GM19467 (cell line): ENCODE measurements at regions not wholly inside any gene's neighbourhood (a gene's known extent, or its start where the extent isn't known, plus 50 kb on each side); places are given as distances from the start of the nearest gene placed in this dataset.

Experiments used
- ATAC-seq: cut with Tn5 transposase; IDR thresholded peaks from one replicate; pipeline ENCODE4 v1.9.1; 2021; ENCODE audit warnings: mild to moderate bottlenecking, moderate library complexity; ENCODE audit not compliant: unreplicated experiment

DNA sequence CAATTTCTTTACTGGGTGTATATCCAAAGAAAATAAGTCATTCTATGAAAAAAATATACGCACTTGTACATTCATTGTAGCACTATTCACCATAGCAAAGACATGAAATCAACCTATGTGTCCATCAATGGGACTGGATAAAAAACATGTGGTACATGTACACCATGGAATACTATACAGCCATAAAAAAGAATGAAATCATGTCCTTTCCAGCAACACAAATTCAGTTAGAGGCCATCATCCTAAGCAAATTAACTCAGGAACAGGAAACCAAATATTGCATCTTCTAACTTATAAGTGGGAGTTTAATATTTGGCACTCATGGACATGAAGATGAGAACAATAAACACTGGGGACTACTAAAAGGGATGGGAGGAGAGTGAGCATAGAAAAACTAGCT lies 325.7 kb downstream of the TGFB2 start:
- ATAC-seq: no peak

DNA sequence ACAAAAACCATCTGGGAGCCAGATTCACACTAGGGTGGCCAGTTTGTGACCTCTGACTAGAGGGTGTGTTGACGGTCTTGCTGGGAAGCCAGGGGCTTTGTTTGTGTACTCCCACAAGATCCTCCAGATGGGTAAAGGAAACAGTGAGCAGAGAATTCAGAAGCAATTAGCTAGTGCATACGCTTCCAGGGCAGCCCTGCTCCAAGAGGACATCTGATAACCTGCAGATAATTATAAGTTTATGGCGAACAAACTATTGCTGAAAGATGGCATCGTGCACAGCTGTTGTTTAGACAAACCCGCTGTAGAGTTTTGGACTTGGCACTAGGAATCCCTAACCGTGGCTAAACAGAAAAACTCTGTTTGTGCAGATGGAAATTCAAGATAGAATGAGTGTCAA lies 326.4 kb downstream of the TGFB2 start:
- no peak for ATAC-seq

DNA sequence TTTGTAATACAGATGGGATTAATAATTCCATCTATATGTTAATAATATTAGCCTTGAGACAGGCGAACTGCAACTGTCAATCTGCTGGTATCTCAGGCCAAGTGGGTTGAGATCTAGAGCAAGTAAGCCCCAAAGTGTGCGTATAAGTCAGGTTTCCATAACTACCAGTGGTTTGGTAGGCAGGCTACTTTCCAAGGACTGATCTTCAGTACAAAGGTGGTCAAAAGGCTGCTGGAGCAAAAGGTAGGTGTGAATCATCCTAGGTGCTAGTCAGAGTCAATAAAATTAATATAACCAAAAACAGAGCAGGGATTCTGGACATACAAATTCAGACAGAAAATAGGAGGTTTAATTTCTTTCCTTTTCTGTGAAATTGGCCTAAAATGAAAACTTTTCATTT lies 328.0 kb downstream of the TGFB2 start:
- ATAC-seq: no peak

DNA sequence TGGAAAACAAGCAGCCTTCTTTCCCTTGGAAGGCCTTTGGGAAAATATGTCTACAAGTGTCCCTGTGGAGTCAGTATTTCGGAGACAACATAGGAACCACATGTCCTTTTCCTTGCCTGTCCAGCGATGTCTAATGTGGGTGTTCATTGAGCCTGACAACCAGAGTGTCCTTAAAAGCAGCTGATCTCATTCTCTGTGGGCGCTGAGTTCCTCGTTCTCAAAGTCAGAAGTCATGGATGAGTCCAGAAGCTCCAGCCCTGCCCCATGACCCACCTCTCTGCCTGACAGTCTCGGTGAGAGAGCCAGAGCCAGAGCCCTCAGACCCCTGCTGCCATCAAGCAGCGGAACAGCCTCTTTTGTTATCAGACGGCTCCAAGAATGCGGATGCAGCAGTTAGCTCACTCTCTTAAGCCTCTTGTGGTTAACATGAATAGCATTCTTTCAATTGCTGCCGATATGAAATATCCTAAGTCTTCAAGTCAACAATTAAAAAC lies 329.2 kb downstream of the TGFB2 start:
- no peak for ATAC-seq

DNA sequence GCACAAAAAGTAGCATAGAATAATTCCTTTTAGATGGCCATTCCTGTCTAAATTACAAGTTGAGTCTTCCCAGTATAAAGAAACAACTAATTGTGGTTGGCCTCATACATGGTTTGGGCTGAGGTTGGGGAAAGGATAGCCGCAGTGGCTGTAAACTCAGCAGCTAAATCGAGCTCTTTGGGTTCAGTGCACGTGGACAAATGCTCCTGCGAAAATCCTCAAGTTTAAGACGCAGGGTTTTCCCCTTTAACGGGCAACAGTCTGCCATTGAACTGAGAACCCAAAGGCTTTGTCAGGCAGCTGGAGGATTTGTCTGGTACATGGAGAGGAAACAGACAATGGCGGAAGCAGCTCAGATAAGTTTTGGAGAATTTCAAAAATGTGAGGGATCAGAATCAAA lies 331.9 kb downstream of the TGFB2 start:
- ATAC-seq: no peak

DNA sequence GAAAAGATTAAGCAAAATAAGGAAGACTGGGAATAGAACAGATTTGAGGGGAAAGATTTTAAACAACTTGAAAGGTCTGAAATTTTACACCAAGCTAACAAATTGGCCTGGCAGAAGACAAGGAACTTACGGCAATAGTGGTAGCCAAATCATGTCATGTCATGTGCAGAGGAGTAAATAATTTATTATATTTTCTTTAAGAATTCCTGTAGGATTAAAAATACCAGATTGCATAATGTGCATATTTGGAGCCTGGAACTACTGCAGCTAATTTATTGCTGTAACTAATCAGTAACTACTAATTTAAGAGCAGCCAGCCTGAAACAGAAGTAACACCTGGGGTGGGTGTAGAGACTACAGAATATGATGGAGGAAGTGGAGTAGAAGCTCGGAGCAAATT lies 334.3 kb downstream of the TGFB2 start:
- ATAC-seq: no peak

DNA sequence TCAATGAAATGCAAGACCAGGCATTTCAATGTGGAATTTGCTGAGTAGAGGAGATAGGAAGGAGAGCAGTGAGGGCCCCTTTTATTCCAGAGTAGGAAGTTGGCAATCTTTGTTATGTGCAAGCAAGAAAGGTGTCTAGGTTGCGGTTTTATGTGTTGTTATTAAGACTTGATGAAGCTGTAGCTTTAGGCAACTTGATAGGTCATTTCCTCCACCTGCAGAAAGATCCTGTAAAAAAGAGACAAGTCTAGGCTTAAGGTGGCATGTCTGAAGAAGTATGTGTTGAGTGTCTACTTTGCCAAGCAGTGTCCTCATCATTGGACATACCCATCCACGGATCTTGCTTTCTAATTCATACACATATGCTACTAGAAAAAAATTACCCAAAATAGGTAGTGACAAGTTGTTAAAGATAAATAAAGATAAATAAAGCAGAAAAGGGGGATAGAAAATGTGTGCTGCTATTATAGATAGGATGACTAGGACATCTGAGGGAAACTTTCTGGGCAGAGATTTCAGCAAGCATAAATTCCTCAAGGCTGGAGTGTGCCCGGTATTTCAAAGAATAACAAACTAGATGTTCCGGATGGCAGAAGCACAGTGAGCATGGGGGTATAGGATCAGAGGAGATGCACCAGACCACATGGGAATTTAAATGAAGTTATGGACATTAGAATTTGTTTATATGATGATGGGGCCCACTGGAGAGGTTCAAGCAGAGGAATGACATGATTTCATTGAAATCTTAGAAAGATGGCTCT lies 335.0 kb downstream of the TGFB2 start:
- ATAC-seq: no peak

DNA sequence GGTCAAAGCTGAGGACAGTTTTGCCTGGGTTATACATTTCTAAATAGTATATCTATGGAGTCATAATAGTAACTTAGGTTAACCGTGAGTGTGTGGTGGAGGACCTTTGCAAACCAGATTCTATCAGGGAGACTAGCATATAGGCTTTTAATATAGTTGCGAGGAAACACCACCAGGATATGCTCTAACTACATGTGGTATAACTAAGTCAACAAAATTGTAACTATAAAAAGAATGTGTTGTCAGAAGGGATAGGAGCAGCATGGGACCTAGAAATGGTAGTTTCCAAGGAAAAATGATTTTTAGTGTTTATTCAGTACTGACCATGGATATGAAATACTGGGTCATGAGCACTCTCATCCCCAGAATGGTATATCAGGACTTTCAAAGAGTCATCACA lies 338.1 kb downstream of the TGFB2 start:
- no peak for ATAC-seq

DNA sequence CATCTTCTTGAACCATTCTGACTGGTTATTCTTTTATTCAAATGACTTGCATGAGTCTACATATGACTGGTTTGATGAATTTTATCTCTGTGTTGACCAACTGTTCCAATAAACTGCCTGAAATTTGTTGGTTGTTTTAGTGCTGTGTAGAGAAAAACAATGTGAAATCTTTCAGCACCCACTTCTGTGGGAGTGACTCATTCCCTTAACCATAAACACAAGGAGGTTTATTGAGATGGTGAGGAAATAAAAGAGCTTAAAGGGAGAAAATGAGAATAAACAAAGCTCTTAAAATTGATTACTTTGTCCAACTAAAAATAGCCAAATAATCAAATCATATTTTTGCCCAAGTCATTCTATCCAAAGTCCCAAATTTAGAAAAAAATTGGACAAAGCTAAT lies 341.1 kb downstream of the TGFB2 start:
- no peak for ATAC-seq

DNA sequence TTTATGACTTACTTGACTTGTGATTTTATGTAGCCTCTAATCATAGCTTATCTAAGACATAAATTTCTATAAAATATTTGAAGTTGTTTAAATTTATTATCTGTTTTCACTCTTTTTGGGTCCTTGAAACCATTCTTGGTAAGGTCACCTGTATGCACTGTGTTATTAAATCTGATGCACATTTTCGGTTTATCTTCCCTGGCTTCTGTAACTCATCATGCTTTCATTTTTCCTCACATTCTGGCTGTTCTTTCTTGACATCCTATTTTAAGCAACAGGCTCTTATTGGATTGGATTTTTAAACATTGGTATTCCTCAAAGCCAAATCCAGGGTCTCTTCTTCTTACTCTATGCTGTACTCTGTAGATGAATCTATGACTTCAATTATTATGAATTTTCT lies 341.6 kb downstream of the TGFB2 start:
- no peak for ATAC-seq

DNA sequence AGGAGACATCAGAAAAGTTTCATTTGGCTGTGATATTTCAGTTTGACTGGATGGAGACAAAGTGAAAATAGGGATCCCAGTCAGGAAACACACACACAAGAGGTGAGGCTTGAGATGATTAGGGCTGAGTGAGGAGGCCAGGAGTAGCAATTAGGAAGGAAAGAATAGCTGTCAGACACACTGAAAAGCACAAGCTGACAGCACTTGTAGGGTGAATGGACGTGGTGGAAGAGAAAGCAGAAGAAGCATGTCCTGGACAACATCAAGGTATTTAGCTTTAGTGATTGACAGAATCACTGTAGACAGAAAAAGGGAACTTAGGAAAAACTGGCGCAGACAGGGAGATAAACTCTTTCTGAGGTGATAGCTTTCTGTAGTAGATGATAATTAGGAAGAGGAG lies 347.7 kb downstream of the TGFB2 start:
- no peak for ATAC-seq

DNA sequence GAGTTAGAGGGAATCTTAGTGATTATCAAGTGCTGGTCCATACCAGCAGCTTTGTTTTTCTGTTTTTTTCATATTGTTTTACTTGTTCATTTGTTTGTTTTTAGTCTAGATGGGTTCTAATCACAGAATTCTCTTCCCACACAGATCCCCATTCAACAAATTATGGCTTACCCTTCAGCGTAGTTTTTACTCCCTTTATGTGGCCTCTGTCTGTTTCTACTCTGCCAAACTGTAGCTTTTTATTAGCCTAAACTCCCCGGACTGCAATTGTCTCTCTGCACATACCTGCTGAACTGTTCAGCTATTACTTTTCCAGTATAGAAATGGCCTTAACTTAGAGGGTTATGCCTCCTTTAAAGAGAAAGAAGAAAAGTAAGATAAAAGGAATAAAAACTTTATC lies 348.5 kb downstream of the TGFB2 start:
- no peak for ATAC-seq

DNA sequence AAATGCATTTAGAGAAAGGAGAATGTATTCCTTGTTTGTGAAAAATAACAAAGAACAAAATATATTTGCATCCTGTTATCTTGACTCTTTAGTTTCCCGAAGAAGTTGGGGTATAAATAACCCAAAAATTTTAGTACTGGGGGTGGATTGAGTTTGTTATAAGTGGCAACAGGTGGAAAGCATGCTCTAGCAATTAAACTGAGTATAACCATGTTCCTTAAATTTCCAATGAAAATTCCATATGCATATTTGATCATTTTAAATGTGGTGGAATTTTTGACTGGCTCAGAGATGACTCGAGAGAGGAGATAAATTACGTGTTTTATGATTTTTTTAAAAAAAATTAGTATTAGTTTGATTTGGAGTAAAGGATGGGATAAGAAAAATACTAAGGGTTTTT lies 348.9 kb downstream of the TGFB2 start:
- no peak for ATAC-seq

DNA sequence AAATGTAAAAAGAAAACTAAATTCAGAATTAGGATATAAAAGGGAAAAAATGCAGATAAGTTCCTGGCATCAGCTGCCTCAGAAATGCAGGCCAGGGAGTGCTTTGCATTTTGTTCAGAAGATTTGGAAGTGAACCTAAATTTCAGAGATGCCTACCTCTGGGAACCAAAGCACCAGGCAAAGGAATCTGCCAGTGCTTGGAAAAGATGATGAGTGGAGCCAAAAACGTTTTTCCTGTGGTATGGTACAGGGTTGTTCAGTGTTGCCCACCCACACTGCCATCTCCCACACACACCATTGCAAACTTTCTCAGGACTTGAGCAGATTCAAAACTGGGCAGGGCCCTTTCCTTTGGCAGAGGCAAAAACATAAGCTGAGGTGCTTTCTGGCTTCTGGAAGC lies 349.5 kb downstream of the TGFB2 start:
- ATAC-seq: no peak

DNA sequence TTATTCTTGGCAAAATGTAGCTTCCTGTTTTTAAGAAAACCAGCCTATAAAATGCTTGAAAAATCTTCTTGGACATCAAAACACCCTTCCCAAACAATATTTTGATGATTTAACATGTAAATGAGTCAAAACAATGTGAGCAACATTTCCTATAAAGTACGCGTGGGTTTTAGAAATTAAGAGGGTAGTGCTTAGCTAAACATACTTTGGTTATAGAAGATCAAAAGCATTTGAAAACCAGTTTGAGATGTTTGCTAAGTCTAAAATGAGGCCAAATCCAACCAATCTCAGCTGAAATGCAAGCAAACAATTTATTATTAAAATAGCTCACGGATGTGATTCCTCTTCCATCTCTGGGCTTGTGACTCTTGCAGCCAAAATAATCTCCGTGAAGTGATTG lies 350.4 kb downstream of the TGFB2 start:
- no peak for ATAC-seq

DNA sequence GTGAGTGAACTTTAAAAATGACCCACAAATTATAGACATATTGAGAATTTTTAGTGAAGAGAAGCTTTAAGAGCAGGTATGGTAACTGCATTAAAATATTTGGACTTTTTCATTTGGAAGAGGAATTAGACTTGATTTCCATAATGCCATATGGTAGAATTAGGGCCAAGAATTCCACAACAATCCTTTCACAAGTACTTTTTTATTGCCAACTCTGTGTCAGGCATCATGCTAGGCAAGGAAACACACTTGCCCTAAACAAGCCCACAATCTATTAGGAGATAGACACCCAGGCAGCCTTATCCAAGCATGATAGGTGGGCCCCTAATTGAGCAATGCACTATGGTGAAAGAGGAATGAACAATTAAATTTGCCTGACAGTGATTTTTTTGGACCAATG lies 353.0 kb downstream of the TGFB2 start:
- ATAC-seq: no peak

DNA sequence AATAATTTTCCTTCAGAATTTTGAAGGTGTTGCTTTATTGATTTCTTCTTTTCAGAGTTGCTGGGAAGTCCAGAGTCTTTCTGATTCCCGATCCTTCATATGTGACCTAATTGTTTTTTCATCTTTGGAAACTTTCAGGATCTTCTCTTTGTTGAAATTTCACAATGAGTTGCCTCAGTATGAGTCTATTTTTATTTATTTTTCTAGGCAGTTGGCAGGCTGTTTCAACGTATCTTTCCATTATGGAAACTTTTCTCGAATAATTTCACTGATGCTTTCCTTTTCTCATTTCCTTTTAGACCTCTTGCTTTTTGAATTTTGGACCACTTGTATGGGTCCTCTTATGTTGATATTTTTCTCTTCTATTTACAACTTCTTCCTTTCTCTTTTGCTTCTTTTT lies 354.3 kb downstream of the TGFB2 start:
- ATAC-seq: no peak

DNA sequence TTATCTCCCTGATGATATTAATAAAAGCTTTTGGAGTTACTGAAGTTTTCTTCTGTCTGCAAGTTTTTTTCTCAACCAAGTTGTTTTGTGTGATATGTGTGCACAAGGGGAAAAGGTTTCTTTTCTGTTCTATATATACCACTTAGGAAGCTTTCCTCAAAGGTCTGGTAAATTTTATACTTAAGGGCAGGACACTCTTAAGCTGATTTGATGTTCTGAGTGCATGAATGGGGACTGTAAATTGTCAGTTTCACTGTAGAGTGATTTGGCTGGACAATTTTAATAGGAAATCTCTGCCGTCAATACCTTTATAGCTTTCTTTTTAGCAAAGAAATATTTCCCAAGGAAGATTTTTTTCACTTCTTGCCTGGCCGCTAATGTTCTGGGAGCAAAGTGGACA lies 354.7 kb downstream of the TGFB2 start:
- ATAC-seq: no peak

DNA sequence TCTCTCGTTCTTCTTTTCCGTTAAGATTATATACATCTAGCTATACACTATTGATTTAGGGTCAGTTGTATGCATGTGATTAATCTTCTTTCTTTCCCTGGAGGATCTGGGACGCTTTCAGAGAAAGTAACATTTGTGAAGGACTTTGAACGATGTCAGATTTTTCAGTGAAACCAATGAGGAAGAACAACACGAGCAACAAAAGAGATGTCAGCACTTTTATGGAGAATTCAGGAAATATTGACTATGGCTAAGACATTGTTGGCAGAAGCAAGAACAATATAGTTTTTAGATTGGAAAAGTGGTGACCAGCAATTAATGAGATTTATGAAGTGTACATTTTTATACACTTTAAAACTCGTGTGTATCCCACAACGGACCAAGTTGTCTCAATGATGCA lies 355.5 kb downstream of the TGFB2 start:
- ATAC-seq: no peak

DNA sequence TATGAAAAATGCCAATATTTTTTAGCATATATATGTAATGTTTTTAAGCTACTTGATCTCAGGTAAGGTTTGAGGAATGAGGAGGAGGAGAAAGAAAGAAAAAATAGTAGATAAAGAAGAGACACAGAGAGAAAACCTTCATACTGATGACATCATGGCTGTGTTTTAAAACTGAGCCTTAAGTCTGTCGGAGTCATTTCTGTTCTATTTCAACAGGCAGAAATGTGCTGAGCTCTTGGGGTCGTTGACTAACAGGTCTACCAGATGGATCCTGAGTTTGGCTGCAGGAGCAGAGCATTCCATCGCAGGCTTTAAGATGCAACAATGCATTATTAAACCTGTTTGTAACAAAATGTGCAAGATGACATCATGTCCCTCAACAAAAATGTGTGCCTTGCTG lies 356.0 kb downstream of the TGFB2 start:
- ATAC-seq: no peak

DNA sequence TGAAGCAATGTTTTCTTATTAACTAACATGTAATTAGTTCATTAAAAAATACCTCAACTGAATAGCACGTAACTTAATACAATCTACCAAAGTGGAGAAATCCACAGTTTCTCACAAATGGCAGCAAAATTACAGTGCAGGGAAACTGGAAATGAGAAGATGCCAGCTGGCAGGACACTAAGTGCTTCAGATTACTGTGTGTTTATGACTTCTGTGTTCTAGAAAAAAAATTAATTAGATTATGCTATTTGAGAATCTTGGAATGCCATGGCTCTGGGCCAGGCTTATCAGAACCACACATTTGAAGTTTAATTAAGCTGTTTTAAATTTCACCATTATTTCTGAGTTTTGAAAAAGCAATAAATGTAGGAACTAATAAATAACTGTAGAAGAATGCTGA lies 357.6 kb downstream of the TGFB2 start:
- ATAC-seq: no peak

DNA sequence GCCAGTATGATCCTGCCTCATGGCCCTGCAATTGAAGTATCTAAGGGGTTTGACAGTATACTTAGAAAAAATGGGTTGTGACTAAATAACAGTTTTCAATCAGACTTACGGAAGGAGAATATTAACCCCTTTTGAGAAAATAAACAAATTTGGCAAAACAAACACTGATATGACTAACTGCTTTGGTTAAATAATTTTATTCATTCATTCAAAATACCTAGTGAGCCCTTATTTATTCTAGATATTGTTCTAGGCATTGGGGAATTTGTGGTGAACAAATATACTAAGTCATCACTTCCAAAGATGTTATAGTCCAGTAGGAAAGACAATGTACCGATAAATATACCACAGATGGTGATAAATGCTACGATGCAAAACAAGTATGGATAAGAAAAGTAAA lies 358.7 kb downstream of the TGFB2 start:
- no peak for ATAC-seq

DNA sequence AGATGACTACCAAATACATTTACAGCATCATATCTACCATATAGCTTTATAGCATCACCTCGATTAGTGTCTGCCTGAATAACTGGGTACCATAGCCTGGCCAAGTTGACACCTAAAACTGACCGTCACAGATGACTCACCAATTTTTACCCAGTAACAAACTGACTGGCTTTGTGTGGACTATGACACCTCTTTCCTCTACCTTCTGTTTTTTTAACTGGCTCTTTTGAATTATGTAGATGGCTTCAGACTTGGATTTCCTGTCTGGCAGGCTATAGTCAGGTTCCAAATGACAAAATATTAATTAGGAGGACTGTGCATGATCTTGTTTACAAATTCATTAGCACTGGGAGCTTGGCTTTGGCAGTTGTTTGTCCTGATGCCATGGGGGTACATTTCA lies 360.3 kb downstream of the TGFB2 start:
- no peak for ATAC-seq
